Effector CD4-positive, alpha-beta T cell (primary cell): ENCODE measurements at regions not wholly inside any gene's neighbourhood (a gene's known extent, or its start where the extent isn't known, plus 50 kb on each side); places are given as distances from the start of the nearest gene placed in this dataset.
"Not testable (repeated sequence)": the region's sequence is repeated elsewhere in the genome, so short reads cannot be mapped to it uniquely, and the experiment has no call there.

ENCODE experiments used
- DNase-seq: peaks from one replicate; pipeline ENCODE4 v3.0.0-alpha.2; 2020

DNA sequence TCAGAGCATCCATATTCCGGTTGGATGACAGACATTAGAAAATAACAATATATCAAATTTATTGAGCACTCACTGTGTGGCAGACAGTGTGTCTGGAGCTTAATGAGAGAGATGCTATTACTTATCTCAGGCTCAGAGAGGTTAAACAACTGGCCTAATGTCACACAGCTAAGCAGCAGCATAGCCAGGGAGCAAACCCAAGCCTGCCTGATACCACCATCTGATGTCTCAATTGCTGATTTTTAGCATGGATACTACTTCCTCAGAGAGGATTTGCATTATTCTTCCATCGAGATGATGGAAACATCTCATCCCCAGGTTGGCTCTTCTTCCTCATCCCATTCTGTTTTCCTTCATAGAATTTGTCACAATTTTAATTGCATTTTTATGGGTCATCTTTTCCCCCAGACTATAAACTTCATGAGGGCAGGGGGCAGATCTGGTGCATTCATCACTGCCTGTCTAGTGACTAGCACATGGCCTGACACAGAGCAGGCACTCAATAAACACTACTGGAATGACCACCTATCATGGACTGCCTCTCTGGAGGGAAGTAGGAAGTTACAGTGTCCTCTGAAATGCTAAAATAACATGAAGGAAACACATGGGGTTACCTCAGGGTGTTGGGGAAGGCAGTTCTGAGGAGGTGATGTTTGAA lies 344.8 kb upstream of the CCL2 start:
- DNase-seq, result no peak

DNA sequence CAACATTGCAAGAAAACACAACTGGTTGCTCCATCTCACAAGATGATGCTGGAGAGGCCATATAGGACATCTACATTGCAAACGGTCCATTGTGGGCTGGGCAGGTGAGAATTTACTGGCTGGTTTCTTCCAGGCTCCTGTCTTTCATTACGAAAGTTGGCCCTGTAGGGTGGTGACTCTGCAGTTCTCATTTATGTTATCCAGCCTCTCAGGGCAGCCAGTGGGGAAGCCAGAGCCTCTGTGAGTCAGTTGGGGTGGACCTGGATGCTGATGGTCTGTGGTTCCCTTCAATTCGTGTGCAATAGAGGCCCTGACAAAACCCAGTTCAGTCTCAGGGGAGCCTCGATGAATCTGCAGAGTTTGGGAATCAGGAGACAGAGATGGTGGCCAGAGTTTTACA lies 341.0 kb upstream of the CCL2 start:
- DNase-seq, result no peak

DNA sequence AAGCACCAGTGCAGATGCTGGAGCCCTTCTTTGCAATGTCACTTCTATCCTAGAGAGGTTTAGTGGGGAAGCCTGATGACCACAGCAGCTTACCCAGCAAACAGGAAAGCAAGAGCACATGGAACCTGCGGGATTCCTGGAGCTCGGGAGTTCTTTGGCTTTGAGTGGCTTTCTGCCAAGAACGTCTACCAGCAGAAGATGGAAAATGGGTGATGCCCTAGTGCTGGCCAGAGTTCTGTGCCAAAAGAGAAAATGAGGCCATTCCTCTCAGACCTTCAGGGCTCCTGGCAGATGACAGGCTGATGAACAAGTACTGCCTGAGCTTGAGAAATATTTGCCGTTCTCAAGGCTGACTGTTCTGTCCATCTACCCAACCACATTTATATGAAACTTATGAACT lies 332.1 kb upstream of the CCL2 start:
- no peak for DNase-seq

DNA sequence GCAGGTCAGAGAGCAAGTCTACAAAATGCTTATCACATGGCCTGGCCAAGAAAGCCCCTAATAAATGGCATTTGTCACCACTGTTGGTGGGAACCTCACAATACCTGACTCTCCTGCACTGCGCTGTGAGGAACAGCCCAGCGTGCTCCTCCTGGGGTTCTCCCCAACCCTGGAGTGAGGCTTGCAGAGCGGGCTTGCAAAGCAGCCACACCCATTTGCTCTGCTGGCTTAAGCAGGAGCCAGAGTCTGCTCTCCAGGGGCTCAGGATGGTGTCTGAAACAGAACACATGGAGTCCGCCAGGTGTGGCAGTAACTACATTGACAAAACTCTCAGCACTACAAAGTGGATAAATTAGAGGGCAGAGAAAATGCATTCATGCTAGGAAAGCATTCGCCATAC lies 331.0 kb upstream of the CCL2 start:
- DNase-seq, result no peak

DNA sequence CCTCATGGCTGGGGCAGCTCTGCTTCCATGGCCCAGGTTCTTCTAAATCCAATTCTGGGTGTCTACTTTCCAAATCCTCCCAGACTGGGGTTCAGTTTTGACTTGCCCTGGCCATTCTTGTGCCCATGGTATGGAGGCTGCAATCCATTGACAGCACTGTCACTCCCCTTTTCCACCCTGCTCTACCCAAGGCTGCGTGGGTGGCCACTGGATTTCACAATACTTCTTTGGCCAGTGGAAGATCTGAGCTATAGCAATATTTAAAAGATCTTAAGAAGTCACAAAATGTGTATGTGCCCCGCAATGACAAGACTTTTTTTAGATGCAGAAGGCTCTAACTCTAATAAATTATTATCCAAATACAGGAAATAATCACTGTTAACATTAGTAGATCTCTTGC lies 329.4 kb upstream of the CCL2 start:
- DNase-seq, result no peak

DNA sequence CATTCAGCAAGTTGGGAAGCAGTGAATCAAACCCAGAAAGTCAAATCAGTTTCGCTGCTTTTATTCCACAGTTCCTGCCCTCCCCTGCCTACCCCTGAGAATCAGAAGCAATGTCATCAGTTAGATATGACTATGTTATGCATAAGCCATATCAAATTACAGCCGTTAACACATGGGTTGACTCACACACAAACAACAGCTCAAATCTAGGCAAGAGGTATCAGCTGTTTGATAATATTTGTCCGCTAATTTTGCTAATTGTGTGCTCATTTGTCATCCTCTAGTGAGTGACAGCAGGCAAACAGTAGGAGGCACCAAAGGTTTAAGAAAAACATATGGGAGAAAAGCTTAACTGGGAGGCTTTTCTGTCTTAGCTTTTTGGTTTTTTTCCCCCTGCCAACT lies 327.4 kb upstream of the CCL2 start:
- DNase-seq, result no peak

DNA sequence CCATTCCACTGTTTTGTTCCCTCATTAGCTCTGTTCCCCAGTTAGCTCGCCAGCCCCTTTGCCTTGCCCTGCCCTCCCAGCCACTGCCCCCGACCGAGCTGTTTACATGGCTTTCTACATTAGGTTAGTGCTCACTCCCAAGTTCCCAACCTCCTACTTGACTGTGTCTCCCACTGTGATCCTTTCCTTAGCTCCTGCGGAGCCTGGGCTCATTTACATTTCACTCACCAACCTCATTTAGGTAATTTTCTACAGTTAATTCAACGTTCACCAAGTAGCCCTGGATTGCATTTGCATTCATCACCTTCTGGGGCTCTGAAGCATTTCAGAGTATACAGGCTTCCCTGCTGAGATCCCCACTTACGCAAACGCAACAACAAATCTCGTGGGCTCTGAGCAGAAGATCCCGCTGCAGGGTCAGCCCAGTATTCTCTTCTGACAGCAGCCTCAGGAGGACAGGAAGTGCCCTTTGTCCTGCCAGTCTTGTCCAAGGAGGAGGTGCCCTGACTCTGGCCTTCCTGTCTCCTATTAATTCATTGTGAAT lies 325.8 kb upstream of the CCL2 start:
- no peak for DNase-seq

DNA sequence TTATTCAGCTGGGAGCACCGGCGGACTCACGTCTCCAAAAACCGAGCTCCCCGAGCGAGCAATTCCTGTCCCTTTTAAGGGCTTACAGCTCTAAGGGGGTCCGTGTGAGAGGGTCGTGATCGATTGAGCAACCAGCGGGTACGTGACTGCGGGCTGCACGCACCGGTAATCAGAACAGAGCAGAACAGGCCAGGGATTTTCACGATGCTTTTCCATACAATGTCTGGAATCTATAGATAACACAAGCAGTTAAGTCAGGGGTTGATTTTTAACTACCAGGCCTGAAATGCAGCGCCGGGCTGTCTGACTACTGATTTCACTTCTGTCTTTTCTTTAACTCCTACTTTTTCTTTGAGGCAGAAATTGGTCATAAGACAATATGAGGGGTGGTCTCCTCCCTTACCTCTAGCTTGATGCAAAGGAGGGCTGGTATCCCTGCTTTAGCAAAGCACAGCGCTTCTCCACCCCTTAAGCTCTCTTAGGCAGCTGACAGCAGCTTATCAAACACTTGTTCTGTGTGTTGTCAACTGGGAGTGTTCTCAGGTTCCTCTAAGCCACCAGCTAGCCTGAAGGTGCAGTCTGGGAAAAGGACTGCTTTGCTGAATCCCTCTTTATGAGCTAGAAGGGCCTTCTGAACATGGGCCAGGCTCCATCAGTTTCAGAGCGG lies 323.8 kb upstream of the CCL2 start:
- DNase-seq, result not testable (repeated sequence)

DNA sequence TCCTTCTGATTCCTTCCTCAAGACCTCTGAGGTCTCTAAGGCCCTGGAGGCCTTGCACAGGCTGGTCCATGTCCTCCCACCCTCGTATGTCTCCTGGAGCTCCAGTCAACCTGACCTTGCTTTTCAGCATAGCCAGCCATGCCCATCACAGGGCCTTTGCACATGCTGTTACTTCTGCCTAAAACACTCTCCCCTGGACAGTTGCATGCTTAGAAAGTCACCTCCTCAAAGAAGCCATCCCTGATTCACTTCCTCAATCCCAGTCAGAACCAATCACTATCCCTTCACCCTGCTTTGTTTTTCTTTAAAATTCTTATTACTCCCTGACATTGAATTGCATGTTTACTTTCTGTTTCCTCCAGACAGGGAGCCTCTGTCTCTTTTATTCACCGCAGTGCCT lies 322.1 kb upstream of the CCL2 start:
- DNase-seq, result no peak

DNA sequence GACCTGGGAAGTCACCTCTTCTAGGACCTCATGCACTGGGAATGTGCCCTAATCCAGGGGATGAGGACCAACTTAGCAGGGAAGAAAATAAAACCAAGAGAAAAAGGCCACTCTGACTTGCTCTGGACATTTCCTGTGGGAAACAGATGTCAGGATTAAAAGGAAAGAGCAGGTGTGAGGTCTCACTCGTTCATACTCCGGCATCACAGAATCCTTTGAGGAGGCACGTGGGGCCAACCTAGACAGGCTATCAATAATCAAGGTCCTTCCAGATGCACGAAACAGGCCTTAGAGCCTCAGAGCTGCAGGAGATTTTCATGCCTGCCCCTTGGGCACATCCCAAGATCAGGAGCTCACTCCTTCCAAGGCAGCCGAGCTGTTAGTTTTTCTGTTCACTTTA lies 321.5 kb upstream of the CCL2 start:
- no peak for DNase-seq

DNA sequence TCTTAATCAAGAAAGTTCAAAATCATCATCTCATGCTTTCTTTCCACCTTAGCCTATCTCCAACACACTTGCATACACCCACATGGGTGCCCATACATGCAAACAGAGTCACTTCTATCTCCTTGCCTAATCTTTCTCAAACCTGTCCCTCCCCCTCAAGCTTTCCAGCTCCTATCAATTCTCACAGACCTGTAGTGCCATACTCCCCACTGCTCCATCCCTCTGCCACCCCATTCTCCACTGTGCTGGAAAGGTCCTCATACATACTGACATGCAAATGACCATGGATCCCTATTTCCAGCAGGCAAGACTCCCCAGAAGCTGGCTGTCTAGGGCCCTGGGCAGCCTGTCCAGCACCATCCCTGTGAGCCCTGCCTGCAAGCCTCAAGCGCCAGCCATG lies 320.4 kb upstream of the CCL2 start:
- DNase-seq, result no peak

DNA sequence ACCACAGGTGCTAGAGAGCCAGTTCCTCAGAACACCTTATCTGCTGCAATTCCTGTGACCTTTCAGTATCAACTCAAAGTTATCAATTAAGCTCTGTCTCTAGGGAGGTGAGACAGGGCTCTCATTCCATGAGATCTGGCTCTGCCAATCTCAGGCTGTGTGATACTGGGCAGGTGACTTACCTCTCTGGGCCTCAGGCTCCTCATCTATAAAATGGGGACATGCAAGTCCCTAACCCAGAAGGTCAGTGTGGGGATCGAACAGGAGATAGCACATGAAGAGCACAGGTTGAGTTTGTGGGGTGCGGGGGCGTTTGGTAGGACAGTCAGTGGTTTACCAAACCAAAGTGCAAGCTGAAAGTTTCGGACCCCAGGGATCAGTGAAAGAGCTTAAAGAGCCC lies 319.3 kb upstream of the CCL2 start:
- DNase-seq, result no peak

DNA sequence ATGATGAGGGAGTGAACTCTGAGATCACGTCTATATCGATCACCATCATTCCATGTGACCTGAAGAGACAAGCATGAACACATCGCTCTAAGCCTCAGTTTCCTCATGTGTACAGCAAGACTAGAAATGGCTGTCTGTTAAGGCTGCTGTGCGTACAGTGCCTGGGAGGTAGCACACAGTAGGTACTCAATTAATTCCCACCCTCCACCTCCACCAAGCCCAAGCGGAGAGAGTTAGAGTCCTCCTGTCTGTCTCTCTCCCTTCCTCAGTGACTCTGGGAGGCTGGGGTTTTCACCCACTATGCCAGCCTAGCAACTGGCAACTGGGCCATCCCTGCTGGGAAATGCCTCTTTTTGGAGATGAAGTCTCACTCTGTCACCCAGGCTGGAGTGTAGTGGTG lies 318.3 kb upstream of the CCL2 start:
- DNase-seq, result no peak

DNA sequence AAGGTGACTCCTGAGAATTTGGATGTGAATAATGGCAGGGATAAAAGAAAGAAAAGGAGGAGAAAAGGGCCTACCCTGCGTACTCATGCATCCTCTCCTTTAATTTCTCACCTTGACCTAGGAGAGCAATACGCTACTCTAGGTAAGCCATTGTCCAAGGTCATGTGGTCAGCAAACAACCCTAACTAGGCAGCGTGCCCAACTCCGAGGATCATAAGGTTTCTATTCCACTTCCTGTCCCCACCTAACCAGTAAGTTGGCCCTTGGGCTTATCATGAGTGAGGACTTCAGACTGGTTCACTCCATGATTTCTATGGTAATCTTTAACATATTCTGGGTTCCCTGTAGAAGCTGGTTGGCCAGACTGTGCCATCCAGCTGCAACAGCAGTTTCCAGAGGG lies 315.1 kb upstream of the CCL2 start:
- DNase-seq, result no peak

DNA sequence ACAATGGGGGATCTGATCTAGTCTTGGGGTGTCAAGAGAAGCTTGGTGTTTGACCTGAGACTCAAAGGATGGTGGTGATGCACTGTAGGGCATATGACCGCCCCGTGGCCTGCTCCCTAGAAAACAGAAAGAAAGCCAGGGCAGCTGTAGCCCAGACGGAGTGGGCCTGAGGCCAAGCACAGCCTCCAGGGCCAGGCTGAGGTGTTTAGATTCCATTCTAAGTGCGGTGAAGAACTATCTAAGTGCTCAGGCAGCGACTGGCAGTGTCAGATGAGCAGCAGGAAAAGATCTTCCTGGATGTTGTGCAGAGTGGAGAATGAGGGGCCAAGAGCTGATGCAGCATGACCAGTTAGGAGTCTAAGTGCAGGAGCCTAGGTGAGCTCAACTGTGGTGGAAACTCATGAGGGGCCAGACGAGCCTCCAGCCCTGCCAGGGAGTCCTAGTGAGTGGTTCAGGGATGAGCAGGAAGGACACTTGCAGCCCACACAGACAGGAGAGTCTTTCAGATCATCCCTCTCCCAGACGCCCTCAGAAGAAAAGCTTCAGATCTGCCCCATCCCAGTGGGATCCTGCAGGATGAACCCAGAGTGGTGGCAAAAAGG lies 314.2 kb upstream of the CCL2 start:
- DNase-seq, result no peak

DNA sequence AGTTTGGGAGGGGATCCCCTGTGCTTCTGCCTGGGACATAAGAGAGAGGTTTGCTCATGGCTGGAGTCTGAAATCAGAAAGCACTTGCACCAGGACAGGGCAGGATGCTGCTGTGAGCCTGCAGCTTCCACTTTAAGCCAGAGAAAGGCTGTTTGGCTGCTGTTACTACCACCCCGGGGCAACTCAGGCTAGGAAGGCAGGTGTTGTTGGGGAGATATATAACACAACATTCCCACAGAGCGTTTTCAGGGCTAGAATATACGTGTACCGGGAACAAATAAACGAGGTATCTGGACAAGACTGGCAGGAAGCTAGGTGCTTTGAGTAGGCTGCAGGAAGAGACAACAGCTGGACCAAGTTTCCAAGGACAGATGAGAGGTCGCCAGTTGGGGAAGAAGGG lies 313.3 kb upstream of the CCL2 start:
- no peak for DNase-seq

DNA sequence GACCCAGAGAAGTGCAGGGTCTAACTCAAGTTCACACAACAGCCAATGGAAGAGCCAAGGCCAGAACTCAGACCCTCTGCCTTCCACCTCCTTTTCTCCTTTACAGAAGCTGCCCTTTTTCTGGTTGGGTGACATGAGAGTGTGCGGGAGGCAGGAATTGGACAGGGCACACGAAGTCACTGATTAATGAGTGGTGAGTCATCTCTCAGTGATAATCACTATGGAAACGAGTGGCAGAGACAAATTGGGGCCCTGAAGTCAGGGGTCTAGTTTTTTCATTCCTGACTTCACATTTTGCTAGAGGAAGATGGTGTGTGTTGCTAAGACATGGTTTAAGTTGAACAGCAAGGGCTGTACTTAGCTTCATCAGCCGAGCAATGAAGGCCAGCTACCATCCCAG lies 312.7 kb upstream of the CCL2 start:
- DNase-seq, result no peak

DNA sequence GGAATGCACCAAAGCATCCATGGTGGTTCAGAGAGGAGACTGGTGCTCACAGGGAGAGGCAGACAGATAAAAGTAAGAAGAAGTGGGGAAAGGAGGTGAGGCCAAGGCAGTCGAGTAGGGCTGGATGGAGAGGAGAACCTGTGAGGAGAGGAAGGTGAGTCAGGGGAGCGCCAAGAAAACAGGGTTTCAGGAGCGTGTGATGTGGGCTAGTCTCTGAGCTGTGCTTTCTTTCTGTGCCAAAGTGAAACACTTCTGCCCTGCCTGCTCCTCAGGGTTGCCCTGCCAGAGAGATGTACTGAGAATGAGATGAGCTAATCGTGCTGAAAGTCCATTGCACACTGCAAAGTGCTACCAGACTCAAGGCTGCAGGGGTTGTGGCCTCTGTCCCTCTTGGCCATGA lies 310.7 kb upstream of the CCL2 start:
- DNase-seq, result no peak

DNA sequence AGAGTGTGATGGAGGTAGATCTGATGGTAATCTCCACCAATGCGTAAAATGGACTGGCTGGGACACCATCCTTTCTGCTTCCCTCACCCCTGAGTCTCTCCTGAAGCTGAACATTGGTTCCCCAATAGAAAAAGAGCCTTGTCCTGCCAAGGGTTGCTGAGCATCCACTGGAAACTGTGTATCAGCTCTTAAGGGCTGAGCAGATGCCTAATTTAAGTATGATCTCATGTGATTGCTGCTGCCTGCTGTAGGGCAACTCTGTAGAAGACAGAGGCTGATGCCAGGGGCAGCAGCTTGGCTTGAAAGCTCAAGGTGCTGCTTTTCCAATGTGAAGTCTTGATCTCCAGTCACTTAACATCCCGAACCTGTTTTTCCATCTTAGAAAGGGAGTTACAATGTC lies 310.3 kb upstream of the CCL2 start:
- no peak for DNase-seq

DNA sequence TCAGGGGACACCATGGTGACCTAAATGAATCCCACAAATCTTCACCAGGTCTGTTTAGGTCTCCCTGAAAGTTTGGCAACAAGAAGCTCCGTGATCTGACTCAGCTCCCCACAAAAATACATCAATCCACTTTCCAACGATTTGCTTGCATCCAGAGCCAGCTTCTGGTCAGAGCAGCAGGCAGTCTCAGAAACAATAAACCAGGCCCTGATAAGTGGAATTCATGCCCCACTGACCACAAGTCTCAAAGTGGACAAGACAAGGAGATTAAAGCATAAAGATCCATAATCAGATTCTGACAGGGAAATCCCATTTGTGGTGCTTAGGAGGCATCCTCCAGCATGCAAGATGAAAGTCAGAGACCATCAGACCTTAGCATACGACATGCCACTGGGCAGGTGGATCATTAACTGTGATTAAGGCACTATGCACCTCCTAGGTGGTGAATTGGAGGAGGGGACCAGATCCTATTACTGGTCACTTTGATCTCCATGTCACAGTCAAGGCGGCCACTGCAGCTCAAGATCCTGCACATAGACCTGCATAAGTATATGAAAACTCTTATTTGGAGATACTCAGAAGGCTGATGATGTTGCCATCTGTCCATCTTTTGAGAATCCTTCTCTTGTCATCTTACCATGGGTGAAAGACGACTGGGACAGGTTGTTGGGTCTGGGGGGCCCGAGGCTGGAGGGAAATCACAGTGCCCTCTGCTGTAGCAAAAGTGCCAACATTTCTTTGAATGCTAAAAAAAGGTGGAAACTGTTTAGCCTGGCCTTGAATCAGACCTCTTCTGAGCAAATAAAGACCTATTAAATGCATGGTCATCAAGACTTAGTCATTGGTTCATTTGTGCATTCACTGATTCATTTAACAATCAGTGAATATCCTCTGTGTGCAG lies 309.2 kb upstream of the CCL2 start:
- no peak for DNase-seq

DNA sequence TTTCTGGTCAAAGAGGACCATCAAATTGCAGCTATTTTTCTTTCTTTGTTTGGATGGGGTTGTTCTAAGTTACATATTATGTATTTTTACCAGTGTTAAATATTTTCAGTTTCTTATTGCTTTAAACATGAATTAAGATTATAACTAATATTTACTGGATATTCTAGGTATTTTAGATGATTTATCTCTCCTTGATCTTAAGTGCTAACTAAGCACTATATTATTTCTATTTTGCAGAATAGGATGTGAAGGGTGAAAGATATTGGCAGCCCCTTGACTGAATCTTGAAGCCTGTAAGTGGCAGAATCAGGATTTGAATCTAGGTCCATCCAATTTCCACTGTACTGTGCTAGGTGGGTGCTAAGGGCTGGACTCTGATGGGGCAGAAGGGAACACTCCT lies 307.3 kb upstream of the CCL2 start:
- DNase-seq, result no peak

DNA sequence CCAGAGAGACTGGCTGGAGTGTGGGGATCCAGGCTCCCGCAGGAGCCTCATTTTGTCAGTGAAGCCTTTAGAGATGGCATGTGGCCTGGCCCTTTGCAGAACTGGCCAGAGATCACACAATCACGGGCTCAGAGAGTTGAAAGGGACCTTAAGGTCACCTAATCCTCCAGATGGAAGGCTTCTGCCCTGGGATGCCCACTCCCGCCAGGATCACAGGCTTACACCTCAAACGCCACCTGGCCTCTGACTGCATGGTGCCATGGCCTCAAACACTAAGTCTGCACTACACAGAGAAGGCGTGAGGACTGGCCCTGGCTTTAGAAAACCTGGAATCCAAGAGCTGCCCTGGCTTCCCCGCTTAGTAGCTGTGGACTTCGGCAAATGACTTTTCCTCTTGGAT lies 306.8 kb upstream of the CCL2 start:
- no peak for DNase-seq

DNA sequence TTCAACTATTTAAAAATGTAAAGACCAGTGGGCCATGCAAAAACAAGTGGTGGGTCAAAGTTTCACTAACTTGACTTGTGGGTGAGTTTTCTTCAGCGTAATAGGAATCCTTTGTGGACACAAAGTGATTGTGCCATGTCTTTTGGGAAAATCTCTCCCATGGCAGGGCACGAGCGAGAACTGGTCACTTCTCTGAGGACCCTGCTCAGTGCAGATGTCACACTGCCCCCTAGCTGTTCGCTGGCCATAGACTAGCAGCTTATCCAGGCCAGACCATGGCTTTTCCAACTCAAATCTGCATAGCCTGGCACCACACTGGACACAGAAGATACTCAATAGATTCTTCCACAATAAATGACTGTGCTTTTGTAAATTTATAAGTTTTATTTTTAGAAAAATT lies 306.0 kb upstream of the CCL2 start:
- DNase-seq, result no peak
